ENCODE measurements at regions not wholly inside any gene's neighbourhood (a gene's known extent, or its start where the extent isn't known, plus 50 kb on each side); places are given as distances from the start of the nearest gene placed in this dataset.

GRCh38 chr2:136645236-136645828, 120.0 kb upstream of the THSD7B start:
- no peak overlapping the region for H3K4me3 ChIP-seq (ENCODE audit: control insufficient read depth, low read depth, low read length)
- no peak for DNase-seq (ENCODE audit: low read depth)
- TF ChIP-seq CTCF (conservative IDR thresholded peaks at IDR 0.05; ENCODE audit: control insufficient read depth, insufficient read depth, low read depth, low read length) = no peak

- no peak for TF ChIP-seq CTCF (conservative IDR thresholded peaks at IDR 0.05; ENCODE audit: control insufficient read depth, insufficient read depth, low read depth, low read length)
- H3K4me3 ChIP-seq (ENCODE audit: control insufficient read depth, low read depth, low read length) = no peak overlapping the region
- DNase-seq (ENCODE audit: low read depth) = no peak
These were observed 125.7 kb upstream of the THSD7B start for GRCh38 chr2:136639651-136640050.

GRCh38 chr2:136638193-136638592, 127.2 kb upstream of the THSD7B start:
- no peak for TF ChIP-seq CTCF (conservative IDR thresholded peaks at IDR 0.05; ENCODE audit: control insufficient read depth, insufficient read depth, low read depth, low read length)
- DNase-seq (ENCODE audit: low read depth) = no peak
- H3K4me3 ChIP-seq (ENCODE audit: control insufficient read depth, low read depth, low read length) = no peak overlapping the region

- DNase-seq (ENCODE audit: low read depth) = no peak
- no peak for TF ChIP-seq CTCF (conservative IDR thresholded peaks at IDR 0.05; ENCODE audit: control insufficient read depth, insufficient read depth, low read depth, low read length)
- H3K4me3 ChIP-seq (ENCODE audit: control insufficient read depth, low read depth, low read length) = no peak overlapping the region
These were observed 127.9 kb upstream of the THSD7B start for GRCh38 chr2:136637402-136637801.

- no peak for TF ChIP-seq CTCF (conservative IDR thresholded peaks at IDR 0.05; ENCODE audit: control insufficient read depth, insufficient read depth, low read depth, low read length)
- no peak for DNase-seq (ENCODE audit: low read depth)
- no peak overlapping the region for H3K4me3 ChIP-seq (ENCODE audit: control insufficient read depth, low read depth, low read length)
These were observed 136.9 kb upstream of the THSD7B start for GRCh38 chr2:136628490-136628889.

- TF ChIP-seq CTCF (conservative IDR thresholded peaks at IDR 0.05; ENCODE audit: control insufficient read depth, insufficient read depth, low read depth, low read length) = no peak
- DNase-seq (ENCODE audit: low read depth) = no peak
- no peak overlapping the region for H3K4me3 ChIP-seq (ENCODE audit: control insufficient read depth, low read depth, low read length)
These were observed 152.2 kb upstream of the THSD7B start for GRCh38 chr2:136613096-136613495.

GRCh38 chr2:136612079-136612478, 153.3 kb upstream of the THSD7B start:
- no peak overlapping the region for H3K4me3 ChIP-seq (ENCODE audit: control insufficient read depth, low read depth, low read length)
- no peak for DNase-seq (ENCODE audit: low read depth)
- TF ChIP-seq CTCF (conservative IDR thresholded peaks at IDR 0.05; ENCODE audit: control insufficient read depth, insufficient read depth, low read depth, low read length) = no peak

All from fibroblast of mammary gland (primary cell).